ENCODE measurements at regions not wholly inside any gene's neighbourhood (a gene's known extent, or its start where the extent isn't known, plus 50 kb on each side); places are given as distances from the start of the nearest gene placed in this dataset.

DNA sequence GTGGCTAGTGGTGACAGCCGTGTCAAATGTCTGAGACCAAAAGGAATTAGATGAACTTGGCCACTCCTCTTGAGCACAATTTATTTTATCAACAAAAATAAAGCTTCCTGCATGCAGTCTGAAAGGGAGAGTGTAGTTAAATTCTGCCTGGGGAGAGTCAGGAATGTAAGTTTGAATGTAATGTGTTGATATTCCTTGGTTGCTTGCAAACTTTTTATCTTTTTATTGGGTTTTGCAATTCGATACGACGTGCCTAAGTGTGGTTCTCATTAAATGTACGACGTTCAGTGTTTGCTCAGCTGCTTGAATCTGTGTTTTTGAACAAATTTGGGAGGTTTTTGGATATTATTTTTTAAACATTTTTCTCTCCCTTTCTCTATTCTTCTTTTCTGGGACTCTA is 839.9 kb downstream of the CCSER2 start:
- WGBS (ENCODE audit: insufficient coverage, low coverage, missing lambda C conversion rate), result 0% methylated on average over 6 of the region's 6 CpGs
- no TSS peak for BruUV-seq (replicated peaks)
- no peak overlapping the region for H3K4me2 ChIP-seq (ENCODE audit: insufficient read depth, low read length)
- FAIRE-seq (no peak), ATAC-seq (no peak), DNase-seq (ENCODE audit: extremely low read depth in 1 of 4, low spot score in 3 of 4) (no peak)
- no peaks in the 10 kb centered on the region for H3K9me1 ChIP-seq (ENCODE audit: control insufficient read depth, insufficient read depth, low read length)
- intact Hi-C loops (cut with micrococcal nuclease) (no loop called here), in situ Hi-C loops (cut with MboI) (no loop called here)
- H2AFZ ChIP-seq (ENCODE audit: low read depth, low read length), result no peak overlapping the region
- H3K9me3 ChIP-seq (replicated peaks; ENCODE audit: control insufficient read depth, insufficient read depth, low read depth, low read length), result no peaks in the 10 kb centered on the region
- TF ChIP-seq ZNF668 (CRISPR knock-in tag; IDR thresholded peaks at IDR 0.05), result no peak
- no peak for TF ChIP-seq ATF3 (IDR thresholded peaks at IDR 0.05)
- no peak for TF ChIP-seq ATF3 (CRISPR knock-in tag; conservative IDR thresholded peaks at IDR 0.05)
- no peak for TF ChIP-seq LCOR (CRISPR knock-in tag; IDR thresholded peaks at IDR 0.05)
- TF ChIP-seq, protein P1, sequence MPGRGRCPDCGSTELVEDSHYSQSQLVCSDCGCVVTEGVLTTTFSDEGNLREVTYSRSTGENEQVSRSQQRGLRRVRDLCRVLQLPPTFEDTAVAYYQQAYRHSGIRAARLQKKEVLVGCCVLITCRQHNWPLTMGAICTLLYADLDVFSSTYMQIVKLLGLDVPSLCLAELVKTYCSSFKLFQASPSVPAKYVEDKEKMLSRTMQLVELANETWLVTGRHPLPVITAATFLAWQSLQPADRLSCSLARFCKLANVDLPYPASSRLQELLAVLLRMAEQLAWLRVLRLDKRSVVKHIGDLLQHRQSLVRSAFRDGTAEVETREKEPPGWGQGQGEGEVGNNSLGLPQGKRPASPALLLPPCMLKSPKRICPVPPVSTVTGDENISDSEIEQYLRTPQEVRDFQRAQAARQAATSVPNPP (IDR thresholded peaks at IDR 0.05; ENCODE audit: borderline replicate concordance, insufficient read depth, insufficient read length), result no peak
- no peak for TF ChIP-seq PATZ1 (CRISPR knock-in tag; IDR thresholded peaks at IDR 0.05; ENCODE audit: borderline replicate concordance)
- TF ChIP-seq ZNF212 (CRISPR knock-in tag; IDR thresholded peaks at IDR 0.05), result no peak
- TF ChIP-seq NR0B1 (IDR thresholded peaks at IDR 0.05; ENCODE audit: partially characterized antibody), result no peak
- TF ChIP-seq ZNF644 (tag; IDR thresholded peaks at IDR 0.05; ENCODE audit: low read depth), result no peak
- no peak overlapping the region for H3K9ac ChIP-seq (ENCODE audit: insufficient read depth in 1 of 2, low read depth in 2 of 2, low read length in 2 of 2)
- no peak overlapping the region for H3K4me3 ChIP-seq
- ChIA-PET CTCF (ENCODE audit: low intra/inter-chr PET ratio) (no interaction called here), POLR2A (no interaction called here)
- no peaks in the 10 kb centered on the region for H4K20me1 ChIP-seq (replicated peaks; ENCODE audit: control insufficient read depth, insufficient read depth, low read length)
- H3K36me3 ChIP-seq (ENCODE audit: control insufficient read depth, insufficient read depth, low read length), result no peaks in the 10 kb centered on the region
- H3K27me3 ChIP-seq (ENCODE audit: control insufficient read depth in 2 of 2, insufficient read depth in 2 of 2, low read length in 2 of 2), result no peaks in the 10 kb centered on the region
- H3K79me2 ChIP-seq (ENCODE audit: control insufficient read depth, insufficient read depth, low read length), result no peaks in the 10 kb centered on the region
- no peaks in the 10 kb centered on the region for H3K4me1 ChIP-seq (replicated peaks in 1 of 2; ENCODE audit: control insufficient read depth in 2 of 2, insufficient read depth in 2 of 2, low read length in 2 of 2)
- no peak overlapping the region for H3K27ac ChIP-seq (ENCODE audit: extremely low read depth, low read depth, low read length)

Data from K562 (cell line).